ENCODE measurements at regions not wholly inside any gene's neighbourhood (a gene's known extent, or its start where the extent isn't known, plus 50 kb on each side); places are given as distances from the start of the nearest gene placed in this dataset.

GRCh38 chr2:12928197-12928774 is 211.6 kb downstream of the TRIB2 start:
- no peak overlapping the region for H3K27ac ChIP-seq
- no peak for DNase-seq

GRCh38 chr2:12928775-12929401 is 212.2 kb downstream of the TRIB2 start:
- Histone ChIP-seq H3K4me3 (no peak overlapping the region), H3K4me1 (peaks cover 0 to 12% (median 2%) of the 10 kb centered on the region in 4 donors), H3K9me3 (no peaks in the 10 kb centered on the region), H3K36me3 (no peaks in the 10 kb centered on the region), H3K27ac (no peak overlapping the region), H3K27me3 (no peaks in the 10 kb centered on the region)
- intact Hi-C loops (cut with DNase I; ENCODE audit: low total_unique reads) = no loop called here
- DNase-seq = no peak
- TF ChIP-seq CTCF (IDR thresholded peaks at IDR 0.05) = no peak

More at GRCh38 chr2:12928197-12928774, 211.6 kb downstream of the TRIB2 start:
- Histone ChIP-seq H3K9me3 (no peaks in the 10 kb centered on the region), H3K4me1 (peaks cover 0 to 12% (median 2%) of the 10 kb centered on the region in 4 donors), H3K4me3 (no peak overlapping the region), H3K27me3 (no peaks in the 10 kb centered on the region), H3K36me3 (no peaks in the 10 kb centered on the region)
- intact Hi-C loops (cut with DNase I; ENCODE audit: low total_unique reads) = no loop called here
- no peak for TF ChIP-seq CTCF (IDR thresholded peaks at IDR 0.05)

DNA sequence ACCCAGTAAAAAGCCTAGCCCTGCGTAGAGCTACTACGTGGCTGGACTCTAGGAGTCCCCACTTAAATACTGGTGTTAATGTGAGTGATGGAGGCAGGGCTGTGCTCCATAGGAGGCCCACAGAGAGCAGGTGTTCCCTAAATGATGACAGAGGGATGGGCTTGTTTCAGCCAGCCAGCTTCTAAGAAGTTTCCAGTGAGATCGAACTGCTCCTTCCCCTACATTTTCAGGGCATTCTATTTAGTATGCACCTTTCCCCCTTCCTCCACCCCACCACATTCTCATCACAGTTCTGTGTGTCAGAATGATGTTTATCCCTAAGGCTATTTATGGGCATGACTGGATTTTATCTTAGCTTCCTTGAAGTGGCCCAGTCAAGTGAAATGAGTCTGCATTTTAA is 213.0 kb downstream of the TRIB2 start:
- H3K27ac ChIP-seq = no peak overlapping the region
- no peak overlapping the region for H3K4me3 ChIP-seq
- no peaks in the 10 kb centered on the region for H3K36me3 ChIP-seq
- peaks cover 0 to 12% (median 2%) of the 10 kb centered on the region in 4 donors for H3K4me1 ChIP-seq
- no peak for TF ChIP-seq CTCF (IDR thresholded peaks at IDR 0.05)
- DNase-seq = no peak
- intact Hi-C loops (cut with DNase I; ENCODE audit: low total_unique reads) = loop anchor here (5.0 to 10.0 kb wide), 5 partner anchors 212 to 1105 kb away; partner anchors contain the start of gene TRIB2
- H3K27me3 ChIP-seq = no peaks in the 10 kb centered on the region
- H3K9me3 ChIP-seq = no peaks in the 10 kb centered on the region

DNA sequence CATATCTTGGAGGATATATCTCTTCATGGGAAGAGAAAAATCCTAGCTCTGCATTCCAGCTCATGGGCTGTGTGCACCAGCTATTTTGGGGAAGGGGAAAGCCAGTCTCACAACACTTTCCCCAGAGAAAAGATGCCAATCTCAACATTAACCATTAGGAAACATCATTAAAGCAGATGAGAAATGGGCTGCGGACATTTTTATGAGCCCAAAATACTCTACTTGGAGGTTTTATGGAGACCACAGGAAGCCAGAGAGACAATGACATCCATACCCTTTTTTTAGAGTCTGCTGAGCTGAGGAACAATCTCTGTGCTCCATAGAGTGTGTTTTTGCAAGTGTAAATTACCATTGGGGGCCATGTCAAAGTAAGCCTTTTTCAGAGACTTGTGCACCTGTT is 213.7 kb downstream of the TRIB2 start:
- intact Hi-C loops (cut with DNase I; ENCODE audit: low total_unique reads) = loop anchor here (5.0 to 10.0 kb wide), 5 partner anchors 213 to 1106 kb away; partner anchors contain the start of gene TRIB2
- Histone ChIP-seq H3K9me3 (no peaks in the 10 kb centered on the region), H3K27ac (no peak overlapping the region), H3K36me3 (no peaks in the 10 kb centered on the region), H3K4me1 (peaks cover 0 to 18% (median 3%) of the 10 kb centered on the region in 4 donors), H3K27me3 (no peaks in the 10 kb centered on the region), H3K4me3 (no peak overlapping the region)
- TF ChIP-seq CTCF (IDR thresholded peaks at IDR 0.05) = no peak
- no peak for DNase-seq

GRCh38 chr2:12931186-12931844 is 214.6 kb downstream of the TRIB2 start:
- H3K36me3 ChIP-seq = no peaks in the 10 kb centered on the region
- no peak for DNase-seq
- H3K4me3 ChIP-seq = no peak overlapping the region
- TF ChIP-seq CTCF (IDR thresholded peaks at IDR 0.05) = peak; percentile 82 to 89
- H3K9me3 ChIP-seq = no peaks in the 10 kb centered on the region
- H3K4me1 ChIP-seq = peaks cover 0 to 27% (median 5%) of the 10 kb centered on the region in 4 donors
- intact Hi-C loops (cut with DNase I; ENCODE audit: low total_unique reads) = loop anchor here (5.0 to 10.0 kb wide), 5 partner anchors 214 to 1107 kb away; partner anchors contain the start of gene TRIB2
- H3K27ac ChIP-seq = no peak overlapping the region
- H3K27me3 ChIP-seq = no peaks in the 10 kb centered on the region

Measured in tibial artery (tissue), 4 donors.